ENCODE measurements at regions not wholly inside any gene's neighbourhood (a gene's known extent, or its start where the extent isn't known, plus 50 kb on each side); places are given as distances from the start of the nearest gene placed in this dataset.

- no peaks in the 10 kb centered on the region for H3K9me1 ChIP-seq (ENCODE audit: control insufficient read depth, insufficient read depth, low read length)
- no peak overlapping the region for H3K9ac ChIP-seq (ENCODE audit: insufficient read depth in 1 of 2, low read depth in 2 of 2, low read length in 2 of 2)
- no peaks in the 10 kb centered on the region for H3K9me3 ChIP-seq (replicated peaks; ENCODE audit: control insufficient read depth, insufficient read depth, low read depth, low read length)
- 0% methylated on average over 1 of the region's 1 CpG for WGBS (ENCODE audit: insufficient coverage, low coverage, missing lambda C conversion rate)
- H3K27me3 ChIP-seq (ENCODE audit: control insufficient read depth in 2 of 2, insufficient read depth in 2 of 2, low read length in 2 of 2) = no peaks in the 10 kb centered on the region
- no peak for DNase-seq (ENCODE audit: extremely low read depth in 1 of 4, low spot score in 3 of 4)
- H3K36me3 ChIP-seq (ENCODE audit: control insufficient read depth, insufficient read depth, low read length) = no peaks in the 10 kb centered on the region
- in situ Hi-C loops (cut with MboI) (no loop called here), intact Hi-C loops (cut with micrococcal nuclease) (loop anchor here (10.0 kb wide), 1 partner anchor 1478 kb away; no protein-coding TSS in a partner anchor)
- H2AFZ ChIP-seq (ENCODE audit: low read depth, low read length) = no peak overlapping the region
- BruUV-seq (replicated peaks) = no TSS peak
- H3K4me2 ChIP-seq (ENCODE audit: insufficient read depth, low read length) = no peak overlapping the region
- H3K4me3 ChIP-seq = no peak overlapping the region
- POLR2A ChIA-PET = no interaction called here
- CTCF ChIA-PET (ENCODE audit: low intra/inter-chr PET ratio) = no interaction called here
- TF ChIP-seq PCBP1 (IDR thresholded peaks at IDR 0.05; ENCODE audit: low read depth, low read length, poor library complexity, severe bottlenecking) (no peak), ZKSCAN3 (CRISPR knock-in tag; IDR thresholded peaks at IDR 0.05) (no peak), ZNF57 (CRISPR knock-in tag; IDR thresholded peaks at IDR 0.05) (no peak), PKNOX1 (IDR thresholded peaks at IDR 0.05) (no peak), KAT2B (IDR thresholded peaks at IDR 0.05; ENCODE audit: low read depth, low read length) (no peak), ETV5 (CRISPR knock-in tag; IDR thresholded peaks at IDR 0.05; ENCODE audit: low read depth) (no peak), DDX20 (tag; IDR thresholded peaks at IDR 0.05; ENCODE audit: low read depth) (no peak), ZNF764 (CRISPR knock-in tag; IDR thresholded peaks at IDR 0.05; ENCODE audit: low read depth) (no peak)
- H3K27ac ChIP-seq (ENCODE audit: extremely low read depth, low read depth, low read length) = no peak overlapping the region
- no peaks in the 10 kb centered on the region for H4K20me1 ChIP-seq (replicated peaks; ENCODE audit: control insufficient read depth, insufficient read depth, low read length)
- no peak for ATAC-seq
- no peak for FAIRE-seq
- H3K4me1 ChIP-seq (replicated peaks in 1 of 2; ENCODE audit: control insufficient read depth in 2 of 2, insufficient read depth in 2 of 2, low read length in 2 of 2) = no peaks in the 10 kb centered on the region
- no peaks in the 10 kb centered on the region for H3K79me2 ChIP-seq (ENCODE audit: control insufficient read depth, insufficient read depth, low read length)
These were observed 54.4 kb upstream of the PRDX4 start for GRCh38 chrX:23612846-23613245.

Measured in K562 (cell line).